Omental fat pad (tissue), 3 donors: ENCODE measurements at regions not wholly inside any gene's neighbourhood (a gene's known extent, or its start where the extent isn't known, plus 50 kb on each side); places are given as distances from the start of the nearest gene placed in this dataset.
"Not testable (repeated sequence)": the region's sequence is repeated elsewhere in the genome, so short reads cannot be mapped to it uniquely, and the experiment has no call there.

ENCODE experiments used
- ATAC-seq: fragments of 150-250 bp; one replicate; pipeline ENCODE4 v1.9.1; 2016; ENCODE audit warnings: mild to moderate bottlenecking, moderate library complexity; ENCODE audit not compliant: low FRiP score
- DNase-seq: peaks from one replicate; pipeline ENCODE4 v3.0.0-alpha.2; 2019; ENCODE audit warnings: low spot score
- TF ChIP-seq, protein P1 (sequence below), 3 donors: fragments of 450-650 bp; IDR thresholded peaks; one replicate each; pipeline ENCODE4 v1.5.1; 2016 to 2017; ENCODE audit warnings: antibody characterized with exemption in 3 of 3, mild to moderate bottlenecking in 3 of 3, moderate library complexity in 2 of 3

DNA sequence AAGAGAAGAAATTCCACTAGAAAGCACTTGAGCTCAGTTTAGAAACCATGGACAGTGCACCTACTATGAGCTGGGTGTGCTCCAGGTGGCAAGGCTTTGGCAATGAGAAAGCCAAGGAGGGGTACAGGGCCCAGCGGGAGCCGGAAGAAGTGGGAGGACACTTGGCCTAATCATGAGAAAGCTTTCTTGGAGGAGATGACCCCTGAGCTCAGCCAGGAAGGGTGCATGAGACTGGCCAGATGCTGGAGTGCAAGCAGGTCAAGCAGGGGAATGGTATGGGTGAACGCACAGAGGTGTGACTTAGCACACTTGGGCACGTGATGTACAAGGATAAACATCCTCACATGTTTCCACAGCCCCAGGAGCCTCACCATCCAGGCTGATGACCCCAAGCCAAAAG, 97.2 kb upstream of the GLI2 start:
- ATAC-seq (no peak), DNase-seq (no peak)
- TF ChIP-seq, protein P1, sequence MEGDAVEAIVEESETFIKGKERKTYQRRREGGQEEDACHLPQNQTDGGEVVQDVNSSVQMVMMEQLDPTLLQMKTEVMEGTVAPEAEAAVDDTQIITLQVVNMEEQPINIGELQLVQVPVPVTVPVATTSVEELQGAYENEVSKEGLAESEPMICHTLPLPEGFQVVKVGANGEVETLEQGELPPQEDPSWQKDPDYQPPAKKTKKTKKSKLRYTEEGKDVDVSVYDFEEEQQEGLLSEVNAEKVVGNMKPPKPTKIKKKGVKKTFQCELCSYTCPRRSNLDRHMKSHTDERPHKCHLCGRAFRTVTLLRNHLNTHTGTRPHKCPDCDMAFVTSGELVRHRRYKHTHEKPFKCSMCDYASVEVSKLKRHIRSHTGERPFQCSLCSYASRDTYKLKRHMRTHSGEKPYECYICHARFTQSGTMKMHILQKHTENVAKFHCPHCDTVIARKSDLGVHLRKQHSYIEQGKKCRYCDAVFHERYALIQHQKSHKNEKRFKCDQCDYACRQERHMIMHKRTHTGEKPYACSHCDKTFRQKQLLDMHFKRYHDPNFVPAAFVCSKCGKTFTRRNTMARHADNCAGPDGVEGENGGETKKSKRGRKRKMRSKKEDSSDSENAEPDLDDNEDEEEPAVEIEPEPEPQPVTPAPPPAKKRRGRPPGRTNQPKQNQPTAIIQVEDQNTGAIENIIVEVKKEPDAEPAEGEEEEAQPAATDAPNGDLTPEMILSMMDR (IDR thresholded peaks at IDR 0.05): no peak

DNA sequence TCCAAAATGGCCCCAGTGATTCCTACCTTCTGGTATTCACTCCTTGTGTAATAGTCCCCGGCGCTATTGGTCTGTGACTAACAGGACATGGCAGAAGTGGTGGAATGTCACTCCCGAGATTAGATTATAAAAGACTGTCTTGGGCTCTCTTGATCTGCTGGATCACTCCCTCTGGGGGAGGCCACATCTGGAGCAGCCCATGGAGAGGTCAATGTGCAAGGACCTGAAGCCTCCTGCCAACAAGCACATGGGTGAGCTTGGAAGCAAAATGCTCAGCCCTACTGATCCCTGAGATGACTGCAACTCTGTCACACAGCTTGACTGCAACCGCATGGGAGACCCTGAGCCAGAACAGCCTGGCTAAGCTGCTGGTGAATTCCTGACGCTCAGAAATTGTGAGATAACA, 94.3 kb upstream of the GLI2 start:
- ATAC-seq (no peak), DNase-seq (no peak)
- TF ChIP-seq, protein P1 (IDR thresholded peaks at IDR 0.05): no peak

DNA sequence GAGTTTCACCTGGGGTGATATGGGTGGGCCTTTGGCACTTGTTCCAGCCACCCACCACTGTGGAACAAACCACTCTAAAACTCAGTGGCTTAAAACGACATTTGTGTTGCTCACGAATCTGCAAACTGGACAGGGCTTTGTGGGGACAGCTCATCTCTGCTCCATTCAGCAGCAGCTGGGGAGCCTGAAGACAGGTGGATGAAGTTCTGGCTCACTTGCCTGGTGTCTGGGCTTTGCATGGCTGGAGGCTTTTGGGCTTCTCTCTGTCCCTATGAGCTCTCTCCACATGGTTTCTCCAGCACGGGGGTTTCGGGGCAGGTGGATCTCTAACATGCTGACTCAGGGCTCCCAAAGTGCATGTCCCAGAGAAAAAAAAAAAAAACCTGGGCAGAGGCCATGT, 93.0 kb upstream of the GLI2 start:
- TF ChIP-seq, protein P1 (IDR thresholded peaks at IDR 0.05): no peak
- DNase-seq: no peak
- no peak for ATAC-seq

DNA sequence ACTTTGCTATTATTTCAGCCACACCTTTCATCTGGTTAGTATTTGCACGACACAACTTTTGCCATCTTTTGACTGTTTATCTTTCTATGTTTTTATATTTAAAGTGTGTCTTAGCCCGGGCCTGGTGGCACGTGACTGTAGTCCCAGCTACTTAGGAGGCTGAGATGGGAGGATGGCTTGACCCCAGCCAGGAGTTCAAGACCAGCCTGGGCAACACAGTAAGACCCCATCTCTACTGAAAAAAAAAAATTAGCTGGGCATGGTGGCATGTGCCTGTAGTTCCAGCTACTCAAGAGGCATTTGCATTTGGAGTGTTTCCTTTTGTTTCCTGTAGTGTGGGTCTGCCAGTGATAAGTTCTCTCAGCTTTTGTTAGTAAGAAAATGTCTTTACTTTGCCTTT, 88.7 kb upstream of the GLI2 start:
- no peak for ATAC-seq
- DNase-seq: no peak
- TF ChIP-seq, protein P1 (IDR thresholded peaks at IDR 0.05): no peak

- no peak for DNase-seq
- TF ChIP-seq, protein P1 (IDR thresholded peaks at IDR 0.05): no peak
- ATAC-seq: no peak
Observed at GRCh38 chr2:120647487-120647886, 88.2 kb upstream of the GLI2 start.

DNA sequence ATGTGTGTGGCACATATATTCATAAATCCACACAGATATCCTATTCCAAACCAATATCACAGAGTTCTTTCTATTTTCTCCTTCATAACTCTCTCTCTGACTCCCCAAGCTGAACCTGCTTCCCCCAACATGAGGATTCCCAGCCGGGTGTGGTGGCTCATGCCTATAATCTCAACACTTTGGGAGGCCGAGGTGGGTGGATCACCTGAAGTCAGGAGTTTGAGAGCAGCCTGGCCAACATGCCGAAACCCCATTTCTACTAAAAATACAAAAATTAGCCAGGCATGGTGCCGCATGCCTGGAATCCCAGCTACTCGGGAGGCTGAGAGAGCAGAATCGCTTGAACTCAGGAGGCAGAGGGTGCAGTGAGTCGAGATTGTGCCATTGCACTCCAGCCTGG, 86.3 kb upstream of the GLI2 start:
- not testable (repeated sequence) for ATAC-seq, DNase-seq

GRCh38 chr2:120650022-120650644, 85.5 kb upstream of the GLI2 start:
- ATAC-seq (no peak), DNase-seq (no peak)
- TF ChIP-seq, protein P1 (IDR thresholded peaks at IDR 0.05): no peak

DNA sequence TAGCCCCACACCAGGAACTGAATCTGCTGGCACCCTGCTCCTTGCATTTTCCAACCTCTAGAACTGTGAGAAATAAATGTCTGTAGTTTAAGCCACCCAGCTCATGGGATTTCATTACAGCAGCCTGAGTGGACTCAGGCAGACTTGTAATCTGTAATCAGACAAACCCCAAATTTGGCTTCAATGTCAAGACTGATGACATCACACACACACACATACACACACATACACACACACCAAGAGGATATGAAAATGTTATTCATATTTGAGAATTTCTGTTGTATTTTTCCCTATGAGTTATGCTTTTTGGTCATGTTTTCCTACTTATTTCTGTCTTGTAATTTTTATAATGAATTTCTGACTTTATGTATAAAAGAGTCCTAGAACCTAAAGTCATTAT, 83.8 kb upstream of the GLI2 start:
- ATAC-seq: no peak
- TF ChIP-seq, protein P1 (IDR thresholded peaks at IDR 0.05): no peak
- DNase-seq: no peak
